ENCODE measurements at regions not wholly inside any gene's neighbourhood (a gene's known extent, or its start where the extent isn't known, plus 50 kb on each side); places are given as distances from the start of the nearest gene placed in this dataset.

- Histone ChIP-seq H3K27ac (ENCODE audit: low read length) (no peak overlapping the region), H3K4me3 (ENCODE audit: low read depth in 1 of 2, low read length in 2 of 2) (no peak overlapping the region), H3K27me3 (ENCODE audit: low read depth, low read length) (no peaks in the 10 kb centered on the region), H3K36me3 (ENCODE audit: control insufficient read depth in 1 of 2, insufficient read depth in 2 of 2, low read length in 2 of 2) (no peaks in the 10 kb centered on the region), H3K9me3 (ENCODE audit: control insufficient read depth in 1 of 2, low read length in 2 of 2) (no peaks in the 10 kb centered on the region), H3K4me1 (ENCODE audit: control insufficient read depth in 1 of 2, insufficient read depth in 2 of 2, low read length in 2 of 2) (peaks cover 0 to 29% of the 10 kb centered on the region in 2 donors)
Measured at GRCh38 chr18:46416706-46417638, 240.0 kb downstream of the LOXHD1 start.

- Histone ChIP-seq H3K27ac (ENCODE audit: low read length) (peak overlapping the region; percentile 68), H3K27me3 (ENCODE audit: low read depth, low read length) (no peaks in the 10 kb centered on the region), H3K36me3 (ENCODE audit: control insufficient read depth in 1 of 2, insufficient read depth in 2 of 2, low read length in 2 of 2) (no peaks in the 10 kb centered on the region), H3K9me3 (ENCODE audit: control insufficient read depth in 1 of 2, low read length in 2 of 2) (no peaks in the 10 kb centered on the region), H3K4me1 (ENCODE audit: control insufficient read depth in 1 of 2, insufficient read depth in 2 of 2, low read length in 2 of 2) (peaks cover 0 to 11% of the 10 kb centered on the region in 2 donors), H3K4me3 (ENCODE audit: low read depth in 1 of 2, low read length in 2 of 2) (no peak overlapping the region)
Measured at GRCh38 chr18:46418663-46419260, 238.3 kb downstream of the LOXHD1 start.

GRCh38 chr18:46419391-46420141 is 237.5 kb downstream of the LOXHD1 start:
- Histone ChIP-seq H3K36me3 (ENCODE audit: control insufficient read depth in 1 of 2, insufficient read depth in 2 of 2, low read length in 2 of 2) (no peaks in the 10 kb centered on the region), H3K27ac (ENCODE audit: low read length) (no peak overlapping the region), H3K9me3 (ENCODE audit: control insufficient read depth in 1 of 2, low read length in 2 of 2) (no peaks in the 10 kb centered on the region), H3K4me1 (ENCODE audit: control insufficient read depth in 1 of 2, insufficient read depth in 2 of 2, low read length in 2 of 2) (peaks cover 0 to 3% of the 10 kb centered on the region in 2 donors), H3K4me3 (ENCODE audit: low read depth in 1 of 2, low read length in 2 of 2) (no peak overlapping the region), H3K27me3 (ENCODE audit: low read depth, low read length) (no peaks in the 10 kb centered on the region)

GRCh38 chr18:46421973-46422551 is 235.0 kb downstream of the LOXHD1 start:
- peaks cover 0 to 3% of the 10 kb centered on the region in 2 donors for H3K4me1 ChIP-seq (ENCODE audit: control insufficient read depth in 1 of 2, insufficient read depth in 2 of 2, low read length in 2 of 2)
- no peaks in the 10 kb centered on the region for H3K27me3 ChIP-seq (ENCODE audit: low read depth, low read length)
- H3K9me3 ChIP-seq (ENCODE audit: control insufficient read depth in 1 of 2, low read length in 2 of 2): no peaks in the 10 kb centered on the region
- no peak overlapping the region for H3K27ac ChIP-seq (ENCODE audit: low read length)
- no peak overlapping the region for H3K4me3 ChIP-seq (ENCODE audit: low read depth in 1 of 2, low read length in 2 of 2)
- H3K36me3 ChIP-seq (ENCODE audit: control insufficient read depth in 1 of 2, insufficient read depth in 2 of 2, low read length in 2 of 2): no peaks in the 10 kb centered on the region

GRCh38 chr18:46422552-46423055 is 234.4 kb downstream of the LOXHD1 start:
- H3K27me3 ChIP-seq (ENCODE audit: low read depth, low read length): no peaks in the 10 kb centered on the region
- no peak overlapping the region for H3K27ac ChIP-seq (ENCODE audit: low read length)
- no peaks in the 10 kb centered on the region for H3K36me3 ChIP-seq (ENCODE audit: control insufficient read depth in 1 of 2, insufficient read depth in 2 of 2, low read length in 2 of 2)
- no peaks in the 10 kb centered on the region for H3K9me3 ChIP-seq (ENCODE audit: control insufficient read depth in 1 of 2, low read length in 2 of 2)
- H3K4me1 ChIP-seq (ENCODE audit: control insufficient read depth in 1 of 2, insufficient read depth in 2 of 2, low read length in 2 of 2): peaks cover 0 to 3% of the 10 kb centered on the region in 2 donors
- H3K4me3 ChIP-seq (ENCODE audit: low read depth in 1 of 2, low read length in 2 of 2): no peak overlapping the region

- H3K36me3 ChIP-seq (ENCODE audit: control insufficient read depth in 1 of 2, insufficient read depth in 2 of 2, low read length in 2 of 2): no peaks in the 10 kb centered on the region
- peaks cover 0 to 3% of the 10 kb centered on the region in 2 donors for H3K4me1 ChIP-seq (ENCODE audit: control insufficient read depth in 1 of 2, insufficient read depth in 2 of 2, low read length in 2 of 2)
- no peak overlapping the region for H3K4me3 ChIP-seq (ENCODE audit: low read depth in 1 of 2, low read length in 2 of 2)
- H3K27ac ChIP-seq (ENCODE audit: low read length): no peak overlapping the region
- no peaks in the 10 kb centered on the region for H3K27me3 ChIP-seq (ENCODE audit: low read depth, low read length)
- no peaks in the 10 kb centered on the region for H3K9me3 ChIP-seq (ENCODE audit: control insufficient read depth in 1 of 2, low read length in 2 of 2)
Measured at GRCh38 chr18:46423226-46423805, 233.7 kb downstream of the LOXHD1 start.

GRCh38 chr18:46424898-46425297 is 232.1 kb downstream of the LOXHD1 start:
- no peak overlapping the region for H3K4me3 ChIP-seq (ENCODE audit: low read depth in 1 of 2, low read length in 2 of 2)
- no peaks in the 10 kb centered on the region for H3K9me3 ChIP-seq (ENCODE audit: control insufficient read depth in 1 of 2, low read length in 2 of 2)
- no peaks in the 10 kb centered on the region for H3K4me1 ChIP-seq (ENCODE audit: control insufficient read depth in 1 of 2, insufficient read depth in 2 of 2, low read length in 2 of 2)
- no peak overlapping the region for H3K27ac ChIP-seq (ENCODE audit: low read length)
- H3K27me3 ChIP-seq (ENCODE audit: low read depth, low read length): no peaks in the 10 kb centered on the region
- H3K36me3 ChIP-seq (ENCODE audit: control insufficient read depth in 1 of 2, insufficient read depth in 2 of 2, low read length in 2 of 2): no peaks in the 10 kb centered on the region

- Histone ChIP-seq H3K9me3 (ENCODE audit: control insufficient read depth in 1 of 2, low read length in 2 of 2) (no peaks in the 10 kb centered on the region), H3K27ac (ENCODE audit: low read length) (no peak overlapping the region)
Measured at GRCh38 chr18:46425511-46425910, 231.5 kb downstream of the LOXHD1 start.

GRCh38 chr18:46426021-46426678 is 230.9 kb downstream of the LOXHD1 start:
- Histone ChIP-seq H3K36me3 (ENCODE audit: control insufficient read depth in 1 of 2, insufficient read depth in 2 of 2, low read length in 2 of 2) (no peaks in the 10 kb centered on the region), H3K4me1 (ENCODE audit: control insufficient read depth in 1 of 2, insufficient read depth in 2 of 2, low read length in 2 of 2) (no peaks in the 10 kb centered on the region), H3K4me3 (ENCODE audit: low read depth in 1 of 2, low read length in 2 of 2) (no peak overlapping the region), H3K27me3 (ENCODE audit: low read depth, low read length) (no peaks in the 10 kb centered on the region), H3K27ac (ENCODE audit: low read length) (no peak overlapping the region), H3K9me3 (ENCODE audit: control insufficient read depth in 1 of 2, low read length in 2 of 2) (no peaks in the 10 kb centered on the region)

More at GRCh38 chr18:46425511-46425910, 231.5 kb downstream of the LOXHD1 start:
- H3K4me1 ChIP-seq (ENCODE audit: control insufficient read depth in 1 of 2, insufficient read depth in 2 of 2, low read length in 2 of 2): no peaks in the 10 kb centered on the region
- H3K27me3 ChIP-seq (ENCODE audit: low read depth, low read length): no peaks in the 10 kb centered on the region
- no peak overlapping the region for H3K4me3 ChIP-seq (ENCODE audit: low read depth in 1 of 2, low read length in 2 of 2)
- H3K36me3 ChIP-seq (ENCODE audit: control insufficient read depth in 1 of 2, insufficient read depth in 2 of 2, low read length in 2 of 2): no peaks in the 10 kb centered on the region

- Histone ChIP-seq H3K4me1 (ENCODE audit: control insufficient read depth in 1 of 2, insufficient read depth in 2 of 2, low read length in 2 of 2) (no peaks in the 10 kb centered on the region), H3K36me3 (ENCODE audit: control insufficient read depth in 1 of 2, insufficient read depth in 2 of 2, low read length in 2 of 2) (no peaks in the 10 kb centered on the region), H3K27ac (ENCODE audit: low read length) (no peak overlapping the region), H3K9me3 (ENCODE audit: control insufficient read depth in 1 of 2, low read length in 2 of 2) (no peaks in the 10 kb centered on the region), H3K4me3 (ENCODE audit: low read depth in 1 of 2, low read length in 2 of 2) (no peak overlapping the region), H3K27me3 (ENCODE audit: low read depth, low read length) (no peaks in the 10 kb centered on the region)
Measured at GRCh38 chr18:46426679-46427047, 230.4 kb downstream of the LOXHD1 start.

Data from muscle layer of duodenum (tissue), 2 donors.